GM10248 (cell line): ENCODE measurements at regions not wholly inside any gene's neighbourhood (a gene's known extent, or its start where the extent isn't known, plus 50 kb on each side); places are given as distances from the start of the nearest gene placed in this dataset.
"Not testable (repeated sequence)": the region's sequence is repeated elsewhere in the genome, so short reads cannot be mapped to it uniquely, and the experiment has no call there.

Experiments used
- CTCF ChIA-PET: fragments of 300-600 bp; sonication (Branson Sonifier 250); formaldehyde crosslinking; extraction: SDS; loops from one replicate; lab custom pipeline; 2021; ENCODE audit warnings: antibody characterized with exemption; lab: Yijun Ruan, JAX
- POLR2A ChIA-PET: fragments of 350-650 bp; sonication (Branson Sonifier 250); formaldehyde crosslinking; extraction: SDS; loops from one replicate; lab custom pipeline; 2020; ENCODE audit warnings: antibody characterized with exemption; lab: Yijun Ruan, JAX
- DNase-seq: peaks from one replicate; pipeline ENCODE4 v3.0.0; 2012; ENCODE audit errors: extremely low spot score
- TF ChIP-seq, protein P1 (sequence below): IDR thresholded peaks from 2 replicates; pipeline ENCODE4 v1.5.1; 2012; ENCODE audit warnings: mild to moderate bottlenecking, low read depth; ENCODE audit errors: extremely low read depth, missing control alignments, control extremely low read depth

- TF ChIP-seq, protein P1, sequence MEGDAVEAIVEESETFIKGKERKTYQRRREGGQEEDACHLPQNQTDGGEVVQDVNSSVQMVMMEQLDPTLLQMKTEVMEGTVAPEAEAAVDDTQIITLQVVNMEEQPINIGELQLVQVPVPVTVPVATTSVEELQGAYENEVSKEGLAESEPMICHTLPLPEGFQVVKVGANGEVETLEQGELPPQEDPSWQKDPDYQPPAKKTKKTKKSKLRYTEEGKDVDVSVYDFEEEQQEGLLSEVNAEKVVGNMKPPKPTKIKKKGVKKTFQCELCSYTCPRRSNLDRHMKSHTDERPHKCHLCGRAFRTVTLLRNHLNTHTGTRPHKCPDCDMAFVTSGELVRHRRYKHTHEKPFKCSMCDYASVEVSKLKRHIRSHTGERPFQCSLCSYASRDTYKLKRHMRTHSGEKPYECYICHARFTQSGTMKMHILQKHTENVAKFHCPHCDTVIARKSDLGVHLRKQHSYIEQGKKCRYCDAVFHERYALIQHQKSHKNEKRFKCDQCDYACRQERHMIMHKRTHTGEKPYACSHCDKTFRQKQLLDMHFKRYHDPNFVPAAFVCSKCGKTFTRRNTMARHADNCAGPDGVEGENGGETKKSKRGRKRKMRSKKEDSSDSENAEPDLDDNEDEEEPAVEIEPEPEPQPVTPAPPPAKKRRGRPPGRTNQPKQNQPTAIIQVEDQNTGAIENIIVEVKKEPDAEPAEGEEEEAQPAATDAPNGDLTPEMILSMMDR: no peak
- DNase-seq: no peak
- ChIA-PET CTCF (interaction anchor here (1.6 kb wide), 1 partner anchor 10 kb away, joined by 3 read pairs; no protein-coding TSS in a partner anchor), POLR2A (no interaction called here)
These were observed 782.7 kb downstream of the ANKRD7 start for GRCh38 chr7:119007236-119007635.

- no peak for DNase-seq
- TF ChIP-seq, protein P1: no peak
- ChIA-PET POLR2A (no interaction called here), CTCF (no interaction called here)
These were observed 786.1 kb downstream of the ANKRD7 start for GRCh38 chr7:119010635-119011034.

DNA sequence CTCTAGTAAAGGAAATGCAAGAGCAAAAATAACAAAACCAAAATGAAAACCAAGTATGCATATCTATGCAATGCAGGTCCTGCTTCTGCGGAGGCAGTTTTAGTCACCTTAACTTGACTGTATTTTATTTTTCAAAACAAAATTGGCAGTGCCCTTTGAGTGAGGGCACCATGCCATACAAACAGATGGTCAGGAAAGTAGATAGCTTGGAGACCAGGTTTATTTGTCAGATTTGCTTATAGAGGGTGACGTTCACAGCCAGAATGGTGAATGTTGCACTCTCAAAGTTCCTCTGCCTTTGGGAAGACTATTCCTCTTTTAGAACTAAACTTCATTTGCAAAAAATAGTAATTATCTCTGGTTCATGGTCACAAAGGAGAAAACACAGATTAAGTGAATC lies 801.9 kb downstream of the ANKRD7 start:
- ChIA-PET CTCF (no interaction called here), POLR2A (no interaction called here)
- DNase-seq: no peak
- TF ChIP-seq, protein P1: no peak

DNA sequence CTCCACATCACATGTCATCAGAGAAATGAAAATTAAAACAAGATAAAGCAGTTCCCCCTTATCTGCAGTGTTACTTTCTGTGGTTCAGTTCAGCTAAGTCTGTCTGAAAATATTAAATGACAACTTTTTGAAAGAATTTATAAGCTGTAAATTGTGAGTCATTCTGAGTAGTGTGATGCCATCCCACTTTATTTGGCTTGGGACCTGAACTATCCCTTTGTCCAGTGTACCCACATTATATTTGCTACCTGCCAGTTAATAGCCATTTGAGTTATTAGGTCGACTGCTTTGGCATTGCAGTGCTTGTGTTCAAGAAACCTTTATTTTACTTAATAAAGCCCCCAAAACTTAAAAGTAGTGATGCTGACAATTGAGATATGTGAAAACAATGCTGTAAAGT lies 804.2 kb downstream of the ANKRD7 start:
- TF ChIP-seq, protein P1: no peak
- no peak for DNase-seq
- ChIA-PET POLR2A (no interaction called here), CTCF (interaction anchor here (1.7 kb wide), 1 partner anchor 11 kb away, joined by 4 read pairs; no protein-coding TSS in a partner anchor)

DNA sequence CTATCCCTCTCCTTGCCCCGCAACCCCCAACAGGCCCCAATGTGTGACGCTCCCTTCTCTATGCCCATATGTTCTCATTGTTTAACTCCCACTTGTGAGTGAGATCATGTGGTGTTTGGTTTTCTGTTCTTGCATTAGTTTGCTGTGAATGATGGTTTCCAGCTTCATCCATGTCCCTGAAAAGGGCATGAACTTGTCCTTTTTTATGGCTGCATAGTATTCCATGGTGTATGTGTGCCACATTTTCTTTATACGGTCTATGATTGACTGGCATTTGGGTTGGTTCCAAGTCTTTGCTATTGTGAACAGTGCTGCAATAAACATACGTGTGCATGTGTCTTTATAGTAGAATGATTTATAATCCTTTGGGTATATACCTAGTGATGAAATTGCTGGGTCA lies 807.6 kb downstream of the ANKRD7 start:
- CTCF ChIA-PET, POLR2A ChIA-PET, DNase-seq: not testable (repeated sequence)

GRCh38 chr7:119033641-119034040 lies 809.1 kb downstream of the ANKRD7 start:
- DNase-seq: no peak
- ChIA-PET CTCF (no interaction called here), POLR2A (no interaction called here)
- TF ChIP-seq, protein P1: no peak

DNA sequence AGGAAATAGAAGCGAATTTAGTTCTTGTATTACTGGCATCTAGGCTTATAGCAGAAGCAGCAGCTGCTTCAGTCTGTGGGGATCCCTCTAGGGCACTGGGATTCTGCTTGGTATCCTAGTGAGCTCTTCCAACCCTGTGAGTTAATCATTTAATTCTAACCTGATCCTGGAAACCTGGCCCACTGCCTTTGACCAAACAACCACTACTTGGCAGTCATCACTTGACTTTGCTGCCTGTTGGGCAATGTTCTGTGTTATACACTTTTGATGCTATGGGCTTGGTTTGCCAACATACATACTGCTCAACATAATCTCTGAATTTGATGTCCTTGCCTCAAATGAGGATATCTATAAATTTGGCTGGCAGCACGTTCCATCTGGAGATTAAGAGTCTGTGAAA lies 813.4 kb downstream of the ANKRD7 start:
- ChIA-PET CTCF (interaction anchor here (1.9 kb wide), 1 partner anchor 9 kb away, joined by 7 read pairs; no protein-coding TSS in a partner anchor), POLR2A (no interaction called here)
- DNase-seq: no peak
- TF ChIP-seq, protein P1: no peak
